Activated CD8-positive, alpha-beta memory T cell treated with anti-CD3 and anti-CD28 coated beads for 36 hours (primary cell): ENCODE measurements at regions not wholly inside any gene's neighbourhood (a gene's known extent, or its start where the extent isn't known, plus 50 kb on each side); places are given as distances from the start of the nearest gene placed in this dataset.
"Not testable (repeated sequence)": the region's sequence is repeated elsewhere in the genome, so short reads cannot be mapped to it uniquely, and the experiment has no call there.

Experiments used
- CTCF ChIA-PET: fragments of 350-600 bp; sonication (Branson Sonifier 250); formaldehyde crosslinking; loops from one replicate; lab custom pipeline; 2021; ENCODE audit warnings: antibody characterized with exemption; lab: Charles Lee
- POLR2A ChIA-PET: fragments of 350-600 bp; sonication (Branson Sonifier 250); formaldehyde crosslinking; loops from one replicate; lab custom pipeline; 2021; ENCODE audit warnings: antibody characterized with exemption; lab: Charles Lee

DNA sequence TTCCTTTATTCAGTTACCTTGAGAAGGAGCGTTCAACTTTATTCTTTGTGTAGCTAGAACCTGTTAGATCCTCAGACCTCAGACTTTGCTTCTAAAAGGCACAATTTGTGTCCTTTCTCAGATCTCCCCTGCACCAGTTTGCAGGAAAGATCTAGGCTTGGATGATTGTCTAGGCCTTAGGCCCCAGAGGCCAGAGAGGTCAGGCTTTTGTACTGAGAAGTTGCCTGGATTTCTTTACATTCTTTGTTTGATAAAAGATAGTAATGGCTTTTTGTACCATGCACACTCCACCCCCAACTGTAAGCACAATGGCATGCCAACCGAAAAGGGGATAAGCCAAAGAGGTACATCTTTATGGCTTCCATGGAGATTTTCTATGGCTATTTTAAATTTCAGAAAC, 719.6 kb upstream of the NR2F2 start:
- CTCF ChIA-PET, result no interaction called here
- POLR2A ChIA-PET, result no interaction called here

DNA sequence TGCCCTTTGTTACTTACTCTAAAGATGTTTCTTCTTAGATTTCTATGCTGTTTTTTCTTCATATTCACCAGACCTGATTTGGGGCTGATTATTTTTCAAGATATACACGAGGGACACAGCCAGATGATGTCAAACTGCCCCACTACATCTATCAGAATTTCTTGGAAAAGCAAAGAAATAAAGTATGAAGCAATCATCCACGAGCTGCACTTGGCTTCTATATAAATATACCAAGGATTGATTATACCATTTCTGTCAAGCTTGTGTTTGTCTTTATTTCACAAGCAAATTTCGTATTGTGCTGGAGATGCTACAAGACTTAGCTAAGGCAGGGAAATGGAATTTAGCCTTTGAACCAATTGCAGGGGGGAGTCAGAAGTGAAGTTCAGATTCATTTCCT, 715.1 kb upstream of the NR2F2 start:
- POLR2A ChIA-PET, result no interaction called here
- CTCF ChIA-PET, result no interaction called here

DNA sequence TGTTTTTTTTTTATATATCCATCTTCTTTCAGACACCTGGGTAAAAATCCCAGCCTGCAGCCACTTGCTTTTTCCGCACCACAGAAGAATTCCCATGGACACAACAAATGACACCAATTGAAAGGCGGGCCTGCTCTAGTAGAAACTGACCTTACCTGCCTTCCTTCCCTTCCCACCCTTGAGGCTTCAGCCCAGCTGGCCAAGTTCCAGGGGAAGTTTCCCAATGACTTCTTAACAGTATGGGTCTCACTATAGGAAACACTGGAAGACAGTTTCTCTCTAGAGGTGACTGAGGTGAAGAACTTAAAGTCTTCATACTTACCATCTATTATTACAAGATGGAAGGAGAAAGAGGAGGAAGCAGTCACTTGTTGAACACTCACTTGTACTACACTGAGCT, 714.2 kb upstream of the NR2F2 start:
- ChIA-PET CTCF (no interaction called here), POLR2A (no interaction called here)

DNA sequence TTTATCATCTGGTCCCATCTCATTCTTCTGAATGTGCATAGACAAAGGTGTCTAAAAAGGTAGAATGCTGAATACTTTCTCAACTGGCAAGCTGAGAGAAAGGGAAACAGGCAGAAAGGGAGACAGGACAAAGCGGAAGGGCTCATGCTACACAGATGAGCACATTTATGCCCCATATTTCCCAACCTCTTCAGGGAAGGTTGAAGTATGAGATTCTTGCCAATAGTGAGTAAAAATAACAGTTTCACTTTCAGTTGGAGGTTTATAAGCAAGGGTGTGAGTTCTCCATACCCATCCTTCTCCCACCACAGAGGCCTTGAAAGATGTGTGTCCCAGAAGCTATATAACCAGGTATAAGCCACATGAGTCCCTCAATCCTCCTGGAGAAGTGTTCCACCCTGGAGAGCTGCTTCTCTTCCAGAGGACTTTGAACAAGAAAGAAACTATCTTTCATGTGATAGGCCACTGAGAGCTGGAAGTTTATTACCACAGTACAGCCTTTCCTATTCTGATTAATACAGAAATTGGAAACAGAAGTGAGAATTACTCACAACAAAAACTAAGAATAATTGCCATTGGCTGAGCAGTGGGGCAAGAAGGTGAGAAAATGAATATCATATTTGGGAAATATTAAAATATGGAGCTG, 709.4 kb upstream of the NR2F2 start:
- POLR2A ChIA-PET, result no interaction called here
- CTCF ChIA-PET, result no interaction called here

DNA sequence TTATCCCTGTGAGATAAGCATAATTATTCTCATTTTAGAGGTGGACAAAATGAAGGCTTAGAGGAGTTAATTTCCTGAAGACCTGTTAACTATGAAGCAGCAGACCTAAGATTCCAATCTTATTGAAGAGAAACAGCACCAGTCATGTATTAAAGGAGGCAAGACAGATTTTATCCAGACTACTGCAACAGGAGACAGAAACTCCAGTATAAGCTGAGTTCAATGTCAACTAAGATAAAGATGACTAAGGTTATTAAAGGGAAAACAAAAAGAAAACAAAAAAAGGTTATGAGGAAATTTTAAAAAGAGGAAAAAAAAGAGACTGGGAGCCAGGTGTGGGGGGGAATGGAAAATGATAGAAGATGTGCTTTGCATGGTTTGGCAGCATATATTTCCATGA, 707.7 kb upstream of the NR2F2 start:
- POLR2A ChIA-PET, result no interaction called here
- CTCF ChIA-PET, result no interaction called here

DNA sequence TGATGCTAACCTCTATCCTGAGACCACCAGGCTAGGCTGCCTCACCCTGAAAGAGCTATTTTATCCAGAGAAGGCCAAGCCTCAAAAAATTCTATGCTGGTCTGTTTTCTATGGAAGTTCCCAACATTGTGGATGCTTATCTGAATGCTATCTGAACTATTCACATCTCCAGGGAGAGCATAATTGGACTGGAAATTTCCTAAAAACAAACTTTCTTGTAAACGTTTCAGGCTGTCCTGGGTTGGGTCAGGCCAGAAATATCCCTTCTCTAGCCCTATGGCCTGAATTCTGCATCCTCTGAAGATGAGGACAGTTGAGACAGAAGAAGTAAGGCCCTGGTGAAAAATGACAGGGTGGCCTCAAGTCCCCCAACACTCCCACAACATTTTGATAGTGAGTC, 706.4 kb upstream of the NR2F2 start:
- CTCF ChIA-PET, result no interaction called here

DNA sequence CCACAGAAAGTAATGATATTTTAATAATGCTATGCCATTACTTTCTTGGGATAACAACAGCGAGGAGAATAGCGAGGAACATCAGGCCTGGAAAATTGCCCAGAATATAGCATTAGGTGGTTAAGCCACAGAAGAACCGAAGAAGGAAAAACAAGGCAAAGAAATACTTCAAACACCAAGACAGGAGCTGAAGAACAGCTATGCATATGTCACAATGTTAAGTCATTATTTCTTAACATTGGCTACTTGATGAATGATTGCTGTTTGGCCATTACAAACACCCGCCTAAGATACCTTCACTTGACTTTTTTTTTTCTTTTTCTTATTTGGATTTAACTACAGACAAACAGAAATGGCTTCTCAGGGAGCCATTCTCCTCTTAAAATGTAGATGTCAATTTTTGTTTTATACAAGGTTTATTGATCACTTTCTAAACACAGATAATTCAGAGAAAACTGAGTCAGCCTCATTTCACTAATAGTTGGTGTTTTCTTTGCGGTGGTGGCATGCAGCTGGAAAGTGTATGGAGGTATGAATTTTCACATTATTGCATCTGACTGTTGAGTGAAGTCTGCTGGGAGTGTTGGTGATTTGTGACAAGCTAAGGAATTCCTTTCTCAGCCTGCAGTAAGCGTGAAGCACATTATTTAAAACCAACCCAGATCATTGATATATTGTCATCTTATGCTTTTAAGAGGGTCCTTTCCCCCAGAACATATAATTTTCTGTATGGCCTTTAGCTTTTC, 705.7 kb upstream of the NR2F2 start:
- ChIA-PET CTCF (no interaction called here), POLR2A (no interaction called here)

More for the DNA sequence above, 706.4 kb upstream of the NR2F2 start:
- POLR2A ChIA-PET, result no interaction called here

DNA sequence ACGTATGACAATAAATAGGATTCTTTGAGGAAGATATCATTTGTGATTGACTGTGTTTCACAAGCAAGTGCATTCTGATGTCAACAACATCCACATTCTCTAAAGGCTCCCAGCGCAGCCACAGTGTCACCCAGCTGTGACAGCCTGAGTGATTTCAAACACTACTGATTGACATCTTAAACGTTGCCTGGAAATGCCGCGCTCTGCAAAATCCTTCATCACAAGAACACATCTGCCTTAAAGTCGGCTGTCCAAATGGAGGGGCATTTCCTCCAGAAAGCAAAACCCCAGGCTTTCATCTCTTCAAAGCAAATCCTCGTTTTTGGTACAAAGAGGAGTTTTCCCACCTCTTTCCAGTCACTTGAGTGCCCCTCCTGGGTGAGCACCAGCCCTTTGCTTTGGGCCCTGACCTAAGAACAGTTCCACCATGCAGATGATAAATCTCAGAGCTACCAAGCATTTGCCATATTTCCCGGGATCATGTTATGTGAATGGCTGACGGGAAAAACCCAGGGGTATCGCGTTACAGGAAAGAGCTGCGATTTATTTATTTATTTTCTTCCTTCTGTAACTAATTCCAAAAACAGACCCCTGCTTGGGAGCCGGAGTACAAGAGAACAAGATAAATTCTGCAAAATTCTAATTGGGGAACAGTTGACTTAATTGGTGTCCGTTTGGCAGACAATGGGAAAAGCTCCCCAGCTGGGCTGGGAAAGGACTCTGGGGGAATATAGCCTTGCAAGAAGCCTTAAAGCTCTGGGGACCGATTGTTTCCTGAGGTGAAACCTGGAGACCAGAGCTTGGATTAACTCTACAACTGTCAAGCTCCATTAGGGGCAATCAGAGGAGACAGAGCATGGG, 703.8 kb upstream of the NR2F2 start:
- ChIA-PET CTCF (no interaction called here), POLR2A (no interaction called here)

DNA sequence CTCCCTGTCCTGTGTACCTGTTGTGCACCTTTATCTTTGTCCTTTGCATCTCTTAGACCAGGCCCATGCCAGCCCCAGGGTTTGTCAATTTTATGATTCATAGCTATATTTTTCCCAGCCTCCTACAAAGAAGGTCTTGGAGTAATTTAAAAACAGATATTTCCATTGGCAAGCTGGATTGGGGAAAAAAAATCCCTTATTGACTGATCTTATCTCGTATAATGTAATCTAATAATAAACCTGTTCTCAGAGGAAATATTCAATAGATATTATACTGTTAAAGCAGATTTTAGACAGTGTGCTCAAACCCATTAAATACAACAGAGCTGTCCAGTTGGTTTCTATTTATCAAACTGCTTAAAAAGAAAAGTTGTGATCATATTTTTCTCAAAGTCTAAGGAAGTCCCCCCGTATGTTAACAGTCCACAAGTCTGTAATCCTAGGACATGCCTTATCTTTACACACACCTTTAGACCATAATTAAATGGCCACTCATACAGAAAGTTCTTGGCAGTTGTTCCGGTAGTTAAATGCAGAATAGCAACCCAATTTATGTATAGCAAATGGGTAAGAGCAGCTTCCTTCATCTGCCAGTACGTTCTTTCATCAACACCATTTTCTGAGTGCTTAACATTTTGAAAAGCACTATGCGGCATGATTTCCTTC, 700.9 kb upstream of the NR2F2 start:
- POLR2A ChIA-PET, result no interaction called here
- CTCF ChIA-PET, result no interaction called here

DNA sequence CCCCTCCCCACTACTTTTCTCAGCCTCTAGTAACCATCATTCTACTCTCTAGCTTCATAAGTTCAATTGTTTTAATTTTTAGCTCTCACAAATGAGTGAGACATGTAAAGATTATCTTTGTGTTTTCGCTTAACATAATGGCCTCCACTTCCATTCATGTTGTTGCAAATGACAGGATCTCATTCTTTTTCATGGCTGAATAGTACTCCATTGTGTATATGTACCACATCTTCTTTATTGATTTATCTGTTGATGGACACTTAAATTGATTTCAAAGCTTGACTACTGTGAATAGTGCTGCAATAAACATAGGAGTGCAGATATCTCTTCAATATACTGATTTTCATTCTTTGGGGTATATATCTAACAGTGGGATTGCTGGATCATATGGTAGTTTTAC, 699.8 kb upstream of the NR2F2 start:
- POLR2A ChIA-PET, result no interaction called here
- CTCF ChIA-PET, result no interaction called here

DNA sequence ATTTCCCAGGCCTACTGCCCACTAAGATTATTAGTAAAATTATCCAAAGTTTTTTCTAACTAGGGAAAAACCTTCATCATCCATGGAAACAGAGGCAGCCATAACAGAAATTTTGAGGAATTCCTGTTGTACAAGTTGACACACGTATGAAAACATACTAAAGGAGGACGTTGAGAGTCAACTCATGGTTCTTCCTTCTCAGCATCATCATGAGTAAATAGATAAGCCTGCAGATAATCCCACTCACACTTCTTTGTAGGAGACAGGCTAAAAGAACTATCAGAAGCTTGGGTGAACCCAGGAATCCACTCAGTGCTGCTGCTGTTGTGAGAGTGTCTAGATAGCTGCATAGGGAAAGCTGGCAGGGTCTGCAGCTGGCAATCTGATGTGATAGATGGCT, 694.8 kb upstream of the NR2F2 start:
- CTCF ChIA-PET, result no interaction called here
- POLR2A ChIA-PET, result no interaction called here

DNA sequence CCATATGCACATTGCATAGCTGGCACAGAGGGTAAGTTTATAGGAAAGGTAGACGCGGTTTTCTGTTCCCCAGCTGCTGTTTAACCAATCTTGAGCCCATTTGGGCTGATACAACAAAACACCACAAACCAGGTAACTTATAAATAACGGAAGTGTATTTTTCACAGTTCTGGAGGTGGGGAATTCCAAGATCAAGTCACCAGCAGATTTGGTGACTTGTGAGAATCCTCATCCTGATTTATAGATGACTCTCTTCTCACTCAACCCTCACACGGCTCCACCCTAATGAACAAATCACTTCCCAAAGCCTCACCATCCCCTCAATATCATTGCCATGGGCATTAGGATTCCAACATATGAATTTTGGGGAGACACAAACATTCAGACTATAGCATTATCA, 694.4 kb upstream of the NR2F2 start:
- CTCF ChIA-PET, result no interaction called here
- POLR2A ChIA-PET, result no interaction called here

DNA sequence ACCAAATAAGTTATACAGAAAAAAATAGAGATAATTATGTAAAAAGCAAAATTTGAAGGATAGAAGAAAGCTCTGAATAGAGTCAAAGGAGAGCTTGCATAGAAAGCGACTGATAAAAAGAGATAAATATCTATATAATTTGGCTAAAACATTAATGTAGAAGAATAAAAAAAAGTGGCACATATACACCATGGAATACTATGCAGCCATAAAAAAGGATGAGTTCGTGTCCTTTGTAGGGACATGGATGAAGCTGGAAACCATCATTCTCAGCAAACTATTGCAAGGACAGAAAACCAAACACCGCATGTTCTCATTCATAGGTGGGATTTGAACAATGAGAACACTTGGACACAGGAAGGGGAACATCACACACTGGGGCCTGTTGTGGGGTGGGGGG, 693.3 kb upstream of the NR2F2 start:
- CTCF ChIA-PET, POLR2A ChIA-PET: not testable (repeated sequence)

DNA sequence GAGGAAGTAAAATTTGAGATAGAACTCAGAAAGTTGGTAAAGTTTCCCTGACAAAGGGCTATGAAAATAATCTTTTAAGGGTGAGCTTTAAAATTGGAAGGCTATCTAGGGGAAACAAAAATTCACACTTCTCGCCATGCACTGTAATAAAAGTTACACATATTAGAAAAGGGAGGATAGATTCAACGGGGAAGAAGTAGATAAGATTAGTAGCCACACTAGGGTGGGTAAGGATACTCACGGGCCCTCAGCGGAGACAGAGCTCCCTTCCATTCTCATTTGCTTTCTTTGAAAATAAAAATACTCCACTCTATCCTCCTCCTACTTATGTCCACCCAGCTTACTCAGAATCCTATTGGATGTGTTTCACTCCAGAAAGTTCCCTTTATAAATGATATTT, 691.3 kb upstream of the NR2F2 start:
- ChIA-PET CTCF (no interaction called here), POLR2A (no interaction called here)

DNA sequence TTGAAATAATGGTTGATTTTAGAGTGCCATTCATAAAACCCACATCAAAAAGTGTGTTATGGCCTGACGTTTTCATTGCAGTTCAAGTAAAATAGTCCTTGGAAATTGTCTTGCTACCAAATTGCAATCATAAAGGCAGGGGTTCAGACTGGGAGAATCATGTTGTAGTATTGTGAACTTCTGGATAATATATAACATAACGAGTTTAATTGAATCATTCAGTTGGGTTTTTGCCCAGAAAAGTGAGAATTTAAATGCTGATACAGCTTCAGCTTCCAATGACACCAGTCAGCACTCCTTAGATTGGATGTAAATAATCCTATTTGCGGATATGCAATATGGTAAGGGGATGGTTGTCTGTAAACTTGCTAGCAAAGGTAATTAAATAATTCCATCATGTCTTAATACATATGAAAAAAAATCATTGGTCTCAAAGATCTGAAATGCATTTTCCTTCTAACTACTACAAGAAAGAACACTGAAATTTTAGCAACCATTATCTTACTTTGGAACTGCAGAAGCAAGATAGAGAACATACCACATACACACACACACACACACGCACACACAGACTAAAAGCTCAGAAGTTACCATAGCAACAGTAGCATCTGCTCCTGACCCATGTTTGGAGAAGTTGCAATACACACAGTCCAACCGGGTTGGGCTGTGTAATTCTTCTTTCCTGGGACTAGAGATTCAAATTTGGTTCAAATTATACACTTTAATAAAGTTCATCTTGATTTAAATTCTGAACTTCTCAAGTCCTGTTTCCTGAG, 686.2 kb upstream of the NR2F2 start:
- ChIA-PET POLR2A (no interaction called here), CTCF (no interaction called here)

DNA sequence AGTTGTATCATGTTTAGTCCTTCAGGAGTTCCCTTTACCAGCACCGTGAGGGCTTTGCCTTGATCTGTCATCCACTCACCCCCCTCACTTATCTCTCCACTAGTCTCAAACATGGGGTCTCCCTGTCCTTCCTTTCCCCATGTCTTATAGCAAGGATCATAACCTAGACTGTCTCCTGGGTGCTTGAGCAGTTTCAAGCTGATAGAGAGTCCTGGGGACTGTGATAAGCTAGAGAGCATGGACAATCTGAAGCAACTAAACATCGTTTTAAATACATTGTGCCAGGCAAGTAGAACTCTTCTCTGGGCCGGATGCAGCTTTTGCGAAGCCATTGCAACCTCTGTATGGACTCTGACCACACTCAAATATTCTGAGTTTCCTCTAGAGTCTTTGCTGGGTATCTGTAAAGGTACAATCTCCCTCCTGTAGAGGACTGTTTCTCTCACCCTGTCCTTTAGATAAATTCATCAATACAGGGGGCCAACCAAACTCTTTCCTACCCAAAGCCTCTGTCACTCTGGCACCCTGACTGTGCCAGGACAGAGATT, 684.6 kb upstream of the NR2F2 start:
- ChIA-PET CTCF (no interaction called here), POLR2A (no interaction called here)

DNA sequence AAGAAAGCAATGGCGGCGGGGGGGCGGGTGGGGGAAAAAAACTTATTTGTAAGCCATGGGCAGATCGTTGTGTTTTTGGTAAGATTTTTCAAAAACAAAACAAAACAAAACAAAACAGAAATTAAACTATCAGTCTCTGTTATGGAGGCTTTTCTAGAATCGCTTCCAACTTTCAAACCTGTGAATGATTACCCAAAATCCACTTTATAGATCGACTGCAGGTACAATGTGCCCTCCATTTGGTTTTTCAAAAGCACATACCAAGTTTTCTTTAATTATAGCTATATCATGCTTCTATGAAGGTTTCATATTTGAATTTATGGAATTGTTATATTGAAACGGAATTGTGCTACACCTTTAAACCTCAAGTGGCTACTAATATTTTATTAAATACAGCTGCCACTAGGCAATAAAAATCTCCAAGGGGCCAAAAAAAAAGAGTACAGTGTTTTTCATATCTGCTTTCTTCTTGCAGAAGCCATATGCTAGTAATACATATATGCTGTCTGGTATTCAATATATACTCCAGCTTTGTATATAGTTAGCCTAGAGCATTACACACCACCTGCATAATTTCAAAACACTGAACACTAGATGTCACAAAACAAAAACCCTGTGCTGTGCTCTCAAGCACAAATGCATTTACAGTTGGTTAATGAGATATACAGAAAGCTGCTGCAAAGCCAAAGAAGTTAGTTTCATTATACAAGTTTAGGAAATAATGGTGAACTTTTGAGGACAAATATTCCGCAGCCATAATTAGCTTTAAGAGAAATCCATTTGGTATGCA, 683.8 kb upstream of the NR2F2 start:
- ChIA-PET POLR2A (no interaction called here), CTCF (no interaction called here)

DNA sequence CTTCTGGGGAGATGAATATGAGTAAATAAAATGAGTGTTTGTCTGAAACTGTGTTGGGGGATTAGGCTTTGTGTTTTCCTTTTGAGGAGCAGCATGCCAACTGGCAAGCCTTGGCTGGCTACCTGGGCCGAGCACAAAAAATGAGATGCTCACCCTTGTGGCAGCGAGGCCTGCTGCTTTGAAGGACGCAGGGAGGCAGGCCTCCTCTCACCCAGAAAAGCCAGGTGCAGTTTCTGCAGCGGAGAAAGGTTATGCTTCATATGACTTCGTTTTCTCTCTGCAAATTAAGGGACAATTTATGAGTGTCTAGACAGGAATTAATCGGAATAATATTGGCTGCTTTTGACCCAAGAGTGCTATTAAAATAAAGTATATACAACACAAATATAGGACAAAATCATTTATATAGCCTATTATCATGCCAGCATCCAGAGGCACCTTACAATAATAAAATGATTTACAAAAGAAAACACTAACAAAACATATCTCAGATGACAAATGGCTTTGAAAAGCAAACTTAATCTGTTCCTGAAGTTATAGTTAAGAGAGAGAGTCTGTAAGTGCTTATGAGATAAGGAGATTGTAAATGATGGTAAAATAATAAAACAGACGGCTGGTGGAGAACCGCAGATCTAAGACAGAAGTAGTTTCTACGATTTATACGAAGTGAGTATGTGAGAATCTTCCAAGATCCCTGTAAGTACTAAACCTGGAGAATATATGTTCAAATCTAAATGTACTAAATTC, 682.8 kb upstream of the NR2F2 start:
- CTCF ChIA-PET, result no interaction called here
- POLR2A ChIA-PET, result no interaction called here
